ENCODE measurements at regions not wholly inside any gene's neighbourhood (a gene's known extent, or its start where the extent isn't known, plus 50 kb on each side); places are given as distances from the start of the nearest gene placed in this dataset.

- DNase-seq (ENCODE audit: low read depth in 1 of 2, low spot score in 1 of 2) = no peak
Observed at GRCh38 chrX:42944381-42944998, 166.5 kb upstream of the PPP1R2C start.

- DNase-seq (ENCODE audit: low read depth in 1 of 2, low spot score in 1 of 2) = no peak
Observed at GRCh38 chrX:42946544-42947194, 168.7 kb upstream of the PPP1R2C start.

GRCh38 chrX:42948723-42949657 is 171.0 kb upstream of the PPP1R2C start:
- no peak for DNase-seq (ENCODE audit: low read depth in 1 of 2, low spot score in 1 of 2)

GRCh38 chrX:42951747-42952146 is 173.8 kb upstream of the PPP1R2C start:
- DNase-seq (ENCODE audit: low read depth in 1 of 2, low spot score in 1 of 2) = no peak

- DNase-seq (ENCODE audit: low read depth in 1 of 2, low spot score in 1 of 2) = no peak
Observed at GRCh38 chrX:42952621-42953020, 174.7 kb upstream of the PPP1R2C start.

GRCh38 chrX:42954880-42955279 is 176.9 kb upstream of the PPP1R2C start:
- DNase-seq (ENCODE audit: low read depth in 1 of 2, low spot score in 1 of 2) = no peak

GRCh38 chrX:42955349-42955748 is 177.4 kb upstream of the PPP1R2C start:
- no peak for DNase-seq (ENCODE audit: low read depth in 1 of 2, low spot score in 1 of 2)

- no peak for DNase-seq (ENCODE audit: low read depth in 1 of 2, low spot score in 1 of 2)
Observed at GRCh38 chrX:42967681-42968300, 189.8 kb upstream of the PPP1R2C start.

GRCh38 chrX:42973321-42973720 is 195.4 kb upstream of the PPP1R2C start:
- DNase-seq (ENCODE audit: low read depth in 1 of 2, low spot score in 1 of 2) = no peak

GRCh38 chrX:42975906-42976305 is 197.9 kb upstream of the PPP1R2C start:
- DNase-seq (ENCODE audit: low read depth in 1 of 2, low spot score in 1 of 2) = no peak

- no peak for DNase-seq (ENCODE audit: low read depth in 1 of 2, low spot score in 1 of 2)
Observed at GRCh38 chrX:42976746-42977366, 198.9 kb upstream of the PPP1R2C start.

GRCh38 chrX:42978655-42979379 is 200.9 kb upstream of the PPP1R2C start:
- DNase-seq (ENCODE audit: low read depth in 1 of 2, low spot score in 1 of 2) = no peak

- DNase-seq (ENCODE audit: low read depth in 1 of 2, low spot score in 1 of 2) = no peak
Observed at GRCh38 chrX:42988700-42989099, 210.7 kb upstream of the PPP1R2C start.

- no peak for DNase-seq (ENCODE audit: low read depth in 1 of 2, low spot score in 1 of 2)
Observed at GRCh38 chrX:42992199-42992943, 214.4 kb upstream of the PPP1R2C start.

GRCh38 chrX:42996861-42997260 is 218.9 kb upstream of the PPP1R2C start:
- DNase-seq (ENCODE audit: low read depth in 1 of 2, low spot score in 1 of 2) = no peak

GRCh38 chrX:43000121-43000520 is 222.2 kb upstream of the PPP1R2C start:
- DNase-seq (ENCODE audit: low read depth in 1 of 2, low spot score in 1 of 2) = no peak

- no peak for DNase-seq (ENCODE audit: low read depth in 1 of 2, low spot score in 1 of 2)
Observed at GRCh38 chrX:43002526-43003203, 224.7 kb upstream of the PPP1R2C start.

- no peak for DNase-seq (ENCODE audit: low read depth in 1 of 2, low spot score in 1 of 2)
Observed at GRCh38 chrX:43003204-43003565, 225.2 kb upstream of the PPP1R2C start.

- no peak for DNase-seq (ENCODE audit: low read depth in 1 of 2, low spot score in 1 of 2)
Observed at GRCh38 chrX:43003939-43004338, 226.0 kb upstream of the PPP1R2C start.

Measured in stimulated activated CD4-positive, alpha-beta T cell treated with anti-CD3 and anti-CD28 coated beads, Interleukin-15, amount 100 ng/mL, for 1 hour (primary cell).